ENCODE measurements at regions not wholly inside any gene's neighbourhood (a gene's known extent, or its start where the extent isn't known, plus 50 kb on each side); places are given as distances from the start of the nearest gene placed in this dataset.

DNA sequence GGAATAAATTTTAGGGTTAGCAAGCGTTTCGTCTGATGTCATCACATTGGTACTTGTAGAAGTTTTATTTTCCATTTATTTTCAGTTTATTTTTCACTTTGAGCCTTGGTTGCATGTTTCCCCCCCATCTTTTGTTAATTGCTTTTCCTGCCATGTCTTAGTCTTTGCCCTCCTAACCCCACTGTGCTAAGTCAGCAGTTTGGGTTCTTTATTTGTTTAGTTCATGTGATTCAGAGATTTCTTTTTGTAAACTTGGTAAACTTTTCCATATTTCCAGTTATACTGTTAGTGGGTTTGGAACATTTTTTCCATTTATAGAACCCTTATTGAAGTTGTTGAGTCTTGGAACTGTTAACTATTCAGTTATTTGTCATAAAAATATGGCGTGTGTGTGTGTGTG is 252.9 kb upstream of the ANKH start:
- H3K27me3 ChIP-seq = no peaks in the 10 kb centered on the region
- H3K27ac ChIP-seq = no peak overlapping the region
- no peaks in the 10 kb centered on the region for H3K9me3 ChIP-seq
- no peaks in the 10 kb centered on the region for H3K36me3 ChIP-seq
- no peak overlapping the region for H3K4me3 ChIP-seq
- no peak for DNase-seq (ENCODE audit: low spot score)
- H3K4me1 ChIP-seq = no peaks in the 10 kb centered on the region
- TF ChIP-seq CTCF (IDR thresholded peaks at IDR 0.05) = no peak

- Histone ChIP-seq H3K36me3 (no peaks in the 10 kb centered on the region), H3K27ac (no peak overlapping the region), H3K9me3 (no peaks in the 10 kb centered on the region), H3K4me3 (no peak overlapping the region), H3K4me1 (no peaks in the 10 kb centered on the region), H3K27me3 (no peaks in the 10 kb centered on the region)
- TF ChIP-seq CTCF (IDR thresholded peaks at IDR 0.05) = no peak
- DNase-seq (ENCODE audit: low spot score) = no peak
These were observed 246.1 kb upstream of the ANKH start for GRCh38 chr5:15117688-15118087.

- Histone ChIP-seq H3K4me3 (no peak overlapping the region), H3K27me3 (no peaks in the 10 kb centered on the region), H3K4me1 (no peaks in the 10 kb centered on the region), H3K36me3 (no peaks in the 10 kb centered on the region), H3K9me3 (no peaks in the 10 kb centered on the region), H3K27ac (no peak overlapping the region)
- no peak for DNase-seq (ENCODE audit: low spot score)
- TF ChIP-seq CTCF (IDR thresholded peaks at IDR 0.05) = no peak
These were observed 245.4 kb upstream of the ANKH start for GRCh38 chr5:15116996-15117395.

GRCh38 chr5:15106530-15107283 is 235.1 kb upstream of the ANKH start:
- Histone ChIP-seq H3K4me3 (no peak overlapping the region), H3K27ac (no peak overlapping the region), H3K36me3 (no peaks in the 10 kb centered on the region), H3K27me3 (no peaks in the 10 kb centered on the region), H3K4me1 (no peaks in the 10 kb centered on the region), H3K9me3 (no peaks in the 10 kb centered on the region)
- DNase-seq (ENCODE audit: low spot score) = no peak
- no peak for TF ChIP-seq CTCF (IDR thresholded peaks at IDR 0.05)

DNA sequence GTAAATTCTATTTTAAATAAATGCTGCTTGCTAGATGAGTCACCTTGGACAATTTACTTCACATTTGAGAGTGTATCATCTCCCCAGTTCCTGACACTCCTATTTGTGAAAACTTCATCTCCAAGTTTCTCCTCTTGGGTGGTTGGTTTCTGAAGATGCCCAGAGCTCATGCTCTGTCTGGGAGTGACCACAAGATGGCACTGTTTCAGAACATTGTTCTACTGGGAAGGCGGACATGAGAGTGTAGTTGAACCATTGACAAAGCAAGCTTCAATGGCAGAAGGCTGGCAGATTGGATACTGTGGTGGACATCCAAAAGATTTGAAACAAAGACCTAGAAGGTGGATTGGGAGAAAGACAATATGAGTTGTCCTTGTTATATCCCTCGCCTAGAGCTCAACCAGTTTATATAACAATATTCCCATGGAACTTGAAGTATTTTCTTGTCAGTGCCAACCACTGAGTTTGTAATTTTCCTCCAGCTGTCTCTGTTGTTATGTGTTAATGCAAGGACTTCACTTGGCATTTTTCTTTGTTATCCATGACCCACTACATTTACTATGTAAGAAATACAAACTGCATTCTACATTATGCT is 234.3 kb upstream of the ANKH start:
- TF ChIP-seq CTCF (IDR thresholded peaks at IDR 0.05) = peak; percentile 13 to 77
- H3K27ac ChIP-seq = no peak overlapping the region
- no peak overlapping the region for H3K4me3 ChIP-seq
- H3K9me3 ChIP-seq = peaks cover 0 to 4% of the 10 kb centered on the region in 2 donors
- H3K4me1 ChIP-seq = no peaks in the 10 kb centered on the region
- H3K36me3 ChIP-seq = no peaks in the 10 kb centered on the region
- no peak for DNase-seq (ENCODE audit: low spot score)
- no peaks in the 10 kb centered on the region for H3K27me3 ChIP-seq

All from right atrium auricular region (tissue), 2 donors.